ENCODE measurements at regions not wholly inside any gene's neighbourhood (a gene's known extent, or its start where the extent isn't known, plus 50 kb on each side); places are given as distances from the start of the nearest gene placed in this dataset.

- no peaks in the 10 kb centered on the region for H3K4me1 ChIP-seq (ENCODE audit: control insufficient read depth, extremely low read depth, insufficient read depth, low read length)
- BruUV-seq (replicated peaks), result no TSS peak
- no peaks in the 10 kb centered on the region for H3K79me2 ChIP-seq (ENCODE audit: control insufficient read depth, insufficient read depth, low read length)
- ChIA-PET CTCF (no interaction called here), POLR2A (no interaction called here)
- H3K27ac ChIP-seq (ENCODE audit: insufficient read depth, low read depth, low read length), result no peak overlapping the region
- H3K4me2 ChIP-seq (ENCODE audit: insufficient read depth, low read length), result no peak overlapping the region
- FAIRE-seq (no peak), DNase-seq (ENCODE audit: low read depth, low spot score) (no peak)
- H3K36me3 ChIP-seq (ENCODE audit: control insufficient read depth in 2 of 2, extremely low read depth in 1 of 2, insufficient read depth in 2 of 2, low read length in 2 of 2), result no peaks in the 10 kb centered on the region
- H3K9ac ChIP-seq (replicated peaks; ENCODE audit: extremely low read depth, insufficient read depth, low read length), result no peak overlapping the region
- H2AFZ ChIP-seq (ENCODE audit: low read depth, low read length), result no peak overlapping the region
- peaks cover 2% of the 10 kb centered on the region for H3K9me3 ChIP-seq (replicated peaks; ENCODE audit: control insufficient read depth, insufficient read depth, low read length)
- dilution Hi-C loops (cut with MboI; ENCODE audit: extremely low pct_ligation_motif_present, low sequenced_read_pairs) (no loop called here), intact Hi-C loops (cut with micrococcal nuclease) (no loop called here)
- no peak for TF ChIP-seq MAX (IDR thresholded peaks at IDR 0.05; ENCODE audit: insufficient read depth, insufficient read length)
- no peak for TF ChIP-seq JUN (IDR thresholded peaks at IDR 0.05; ENCODE audit: borderline replicate concordance, insufficient read depth, insufficient read length, low read depth)
- TF ChIP-seq CTCF (IDR thresholded peaks at IDR 0.05; ENCODE audit: extremely low read depth in 1 of 2, insufficient read depth in 1 of 2, low read depth in 1 of 2, low read length in 2 of 2), result no peak
- TF ChIP-seq POLR2AphosphoS5 (IDR thresholded peaks at IDR 0.05; ENCODE audit: insufficient read depth, low read depth, low read length), result no peak
- no peak for TF ChIP-seq FOS (IDR thresholded peaks at IDR 0.05; ENCODE audit: borderline replicate concordance, insufficient read depth, low read length)
- TF ChIP-seq MYC (IDR thresholded peaks at IDR 0.05; ENCODE audit: low read depth, low read length), result no peak
- no peak for TF ChIP-seq GATA2 (IDR thresholded peaks at IDR 0.05; ENCODE audit: insufficient read depth, insufficient read length, low read depth, low read length)
- no peak for TF ChIP-seq POLR2A (IDR thresholded peaks at IDR 0.05; ENCODE audit: low read depth, low read length)
- TF ChIP-seq EZH2 (IDR thresholded peaks at IDR 0.05; ENCODE audit: borderline replicate concordance, low read depth, low read length, severe bottlenecking), result no peak
- no peaks in the 10 kb centered on the region for H3K27me3 ChIP-seq (ENCODE audit: control insufficient read depth in 2 of 2, insufficient read depth in 2 of 2, low read length in 2 of 2)
- no peaks in the 10 kb centered on the region for H4K20me1 ChIP-seq (replicated peaks; ENCODE audit: control insufficient read depth, extremely low read depth, insufficient read depth, low read length)
- no peak overlapping the region for H3K4me3 ChIP-seq (replicated peaks in 1 of 3; ENCODE audit: insufficient read depth in 1 of 3, low read depth in 1 of 3, low read length in 3 of 3)
- no peaks in the 10 kb centered on the region for H3K9me1 ChIP-seq (replicated peaks; ENCODE audit: control insufficient read depth, extremely low read depth, insufficient read depth, low read length)
Observed at GRCh38 chr16:6483469-6484033, 849.1 kb upstream of the RBFOX1 start.
